Panc1 (cell line): ENCODE measurements at regions not wholly inside any gene's neighbourhood (a gene's known extent, or its start where the extent isn't known, plus 50 kb on each side); places are given as distances from the start of the nearest gene placed in this dataset.
"Not testable (repeated sequence)": the region's sequence is repeated elsewhere in the genome, so short reads cannot be mapped to it uniquely, and the experiment has no call there.

ENCODE experiments used
- ATAC-seq: fragments of 200-7000 bp; cut with Tn5 transposase; 2 replicates; pipeline ENCODE4 v1.9.1; 2020; ENCODE audit warnings: mild to moderate bottlenecking, moderate library complexity
- BruUV-seq: library from RNA; stranded (reverse); fragments of 400-500 nt; replicated peaks from 2 replicates; lab custom pipeline; 2021; lab: Mats Ljungman, UMichigan
- CTCF ChIA-PET: fragments of 300-600 bp; sonication (Branson Sonifier 250); formaldehyde crosslinking; loops from one replicate; lab custom pipeline; 2022; ENCODE audit warnings: antibody characterized with exemption; lab: Charles Lee
- POLR2A ChIA-PET: fragments of 300-600 bp; sonication (Branson Sonifier 250); formaldehyde crosslinking; loops from one replicate; lab custom pipeline; 2022; ENCODE audit warnings: antibody characterized with exemption; lab: Charles Lee
- DNase-seq: peaks from one replicate; pipeline ENCODE4 v3.0.0-alpha.2; 2010; ENCODE audit warnings: low read depth, low spot score
- H3K27ac ChIP-seq: 2 replicates; pipeline ENCODE4 v1.5.1; 2011; ENCODE audit warnings: mild to moderate bottlenecking, low read length, inconsistent platforms
- H3K27me3 ChIP-seq: fragments of 200-500 bp; sonication (Bioruptor generic); 2 replicates; pipeline ENCODE4 v1.6.0; 2014; ENCODE audit warnings: low read length, inconsistent platforms; ENCODE audit not compliant: control insufficient read depth, insufficient read depth
- H3K36me3 ChIP-seq: fragments of 200-500 bp; sonication (Bioruptor generic); 2 replicates; pipeline ENCODE4 v1.5.1; 2014; ENCODE audit warnings: inconsistent platforms, mild to moderate bottlenecking, low read length, moderate library complexity; ENCODE audit not compliant: control insufficient read depth, insufficient read depth
- H3K4me1 ChIP-seq: 2 replicates; pipeline ENCODE4 v1.5.1; 2011; ENCODE audit warnings: inconsistent platforms, mild to moderate bottlenecking, low read length, moderate library complexity; ENCODE audit not compliant: control insufficient read depth, insufficient read depth
- H3K4me3 ChIP-seq, 2 experiments: 2 replicates each; pipeline ENCODE4 v1.5.1; 2011 to 2012; ENCODE audit warnings: low read depth in 2 of 2, low read length in 2 of 2, mild to moderate bottlenecking in 2 of 2, inconsistent platforms in 1 of 2, moderate library complexity in 1 of 2
- H3K9me3 ChIP-seq: fragments of 200-500 bp; sonication (Bioruptor generic); 2 replicates; pipeline ENCODE4 v1.5.1; 2014; ENCODE audit warnings: low read depth, mild to moderate bottlenecking, inconsistent platforms, low read length, moderate library complexity; ENCODE audit not compliant: control insufficient read depth, insufficient read depth
- CTCF ChIP-seq: fragments of 450-650 bp; IDR thresholded peaks from 2 replicates; pipeline ENCODE4 v1.5.1; 2017; ENCODE audit warnings: mild to moderate bottlenecking
- POLR2AphosphoS5 ChIP-seq: IDR thresholded peaks from 2 replicates; pipeline ENCODE4 v1.6.1; 2012; ENCODE audit warnings: mild to moderate bottlenecking, low read depth, low read length, moderate library complexity
- REST ChIP-seq, 2 experiments: IDR thresholded peaks; 2 replicates each; pipeline ENCODE4 v1.6.1; 2011 to 2012; ENCODE audit warnings: low read depth in 2 of 2, control low read depth in 1 of 2, low read length in 1 of 2, mild to moderate bottlenecking in 1 of 2, moderate library complexity in 1 of 2; ENCODE audit not compliant: insufficient read depth in 1 of 2
- SIN3A ChIP-seq: IDR thresholded peaks from 2 replicates; pipeline ENCODE4 v1.6.1; 2012; ENCODE audit warnings: low read depth, mild to moderate bottlenecking, low read length, moderate library complexity, borderline replicate concordance; ENCODE audit not compliant: insufficient read depth
- TCF7L2 ChIP-seq: IDR thresholded peaks from 2 replicates; pipeline ENCODE4 v1.6.1; 2011; ENCODE audit warnings: mild to moderate bottlenecking, low read depth, low read length, inconsistent platforms
- in situ Hi-C: cut with HindIII; loops from 2 replicates; pipeline ENCODE4 v1.10.0; 2016; ENCODE audit warnings: low sequenced_read_pairs, low pct_unique_long_range_greater_than_20kb
- intact Hi-C: fragments of 100-400 bp; cut with micrococcal nuclease; formaldehyde crosslinking; loops from one replicate; pipeline ENCODE4 v1.10.0; 2022; ENCODE audit not compliant: unreplicated experiment

GRCh38 chr14:58920230-58920629, 268.2 kb upstream of the DAAM1 start:
- BruUV-seq, result no TSS peak
- H3K27ac ChIP-seq, result no peak overlapping the region
- TF ChIP-seq POLR2AphosphoS5, result no peak
- TF ChIP-seq TCF7L2, result no peak
- TF ChIP-seq CTCF, result no peak
- no peak for TF ChIP-seq REST (IDR thresholded peaks at IDR 0.05; ENCODE audit: insufficient read depth in 1 of 2, low read depth in 2 of 2, low read length in 1 of 2)
- TF ChIP-seq SIN3A, result no peak
- ChIA-PET POLR2A (no interaction called here), CTCF (no interaction called here)
- in situ Hi-C loops (no loop called here), intact Hi-C loops (no loop called here)
- no peaks in the 10 kb centered on the region for H3K9me3 ChIP-seq
- DNase-seq (no peak), ATAC-seq (no peak)
- H3K4me3 ChIP-seq, result no peak overlapping the region
- H3K4me1 ChIP-seq, result no peaks in the 10 kb centered on the region
- H3K27me3 ChIP-seq, result no peaks in the 10 kb centered on the region
- H3K36me3 ChIP-seq, result no peaks in the 10 kb centered on the region

GRCh38 chr14:58922201-58922940, 266.1 kb upstream of the DAAM1 start:
- H3K27ac ChIP-seq, intact Hi-C loops, H3K27me3 ChIP-seq, DNase-seq, H3K4me3 ChIP-seq, H3K36me3 ChIP-seq, in situ Hi-C loops, ATAC-seq, H3K9me3 ChIP-seq, H3K4me1 ChIP-seq, POLR2A ChIA-PET, CTCF ChIA-PET, BruUV-seq: not testable (repeated sequence)

- ChIA-PET POLR2A (no interaction called here), CTCF (no interaction called here)
- intact Hi-C loops (no loop called here), in situ Hi-C loops (no loop called here)
- BruUV-seq, result no TSS peak
- TF ChIP-seq TCF7L2 (no peak), REST (IDR thresholded peaks at IDR 0.05; ENCODE audit: insufficient read depth in 1 of 2, low read depth in 2 of 2, low read length in 1 of 2) (no peak), SIN3A (no peak), CTCF (no peak), POLR2AphosphoS5 (no peak)
- Histone ChIP-seq H3K27ac (no peak overlapping the region), H3K4me3 (no peak overlapping the region), H3K36me3 (no peaks in the 10 kb centered on the region), H3K9me3 (no peaks in the 10 kb centered on the region), H3K4me1 (no peaks in the 10 kb centered on the region), H3K27me3 (no peaks in the 10 kb centered on the region)
- DNase-seq (no peak), ATAC-seq (no peak)
Observed at GRCh38 chr14:58923751-58924405, 264.6 kb upstream of the DAAM1 start.
